Non-pigmented ciliary epithelial cell (primary cell): ENCODE measurements at regions not wholly inside any gene's neighbourhood (a gene's known extent, or its start where the extent isn't known, plus 50 kb on each side); places are given as distances from the start of the nearest gene placed in this dataset.
"Not testable (repeated sequence)": the region's sequence is repeated elsewhere in the genome, so short reads cannot be mapped to it uniquely, and the experiment has no call there.

ENCODE experiments used
- DNase-seq: peaks from one replicate; pipeline ENCODE4 v3.0.0-alpha.2; 2010; ENCODE audit warnings: low read depth

GRCh38 chr13:22893777-22894176, 287.0 kb upstream of the SGCG start:
- DNase-seq: no peak

DNA sequence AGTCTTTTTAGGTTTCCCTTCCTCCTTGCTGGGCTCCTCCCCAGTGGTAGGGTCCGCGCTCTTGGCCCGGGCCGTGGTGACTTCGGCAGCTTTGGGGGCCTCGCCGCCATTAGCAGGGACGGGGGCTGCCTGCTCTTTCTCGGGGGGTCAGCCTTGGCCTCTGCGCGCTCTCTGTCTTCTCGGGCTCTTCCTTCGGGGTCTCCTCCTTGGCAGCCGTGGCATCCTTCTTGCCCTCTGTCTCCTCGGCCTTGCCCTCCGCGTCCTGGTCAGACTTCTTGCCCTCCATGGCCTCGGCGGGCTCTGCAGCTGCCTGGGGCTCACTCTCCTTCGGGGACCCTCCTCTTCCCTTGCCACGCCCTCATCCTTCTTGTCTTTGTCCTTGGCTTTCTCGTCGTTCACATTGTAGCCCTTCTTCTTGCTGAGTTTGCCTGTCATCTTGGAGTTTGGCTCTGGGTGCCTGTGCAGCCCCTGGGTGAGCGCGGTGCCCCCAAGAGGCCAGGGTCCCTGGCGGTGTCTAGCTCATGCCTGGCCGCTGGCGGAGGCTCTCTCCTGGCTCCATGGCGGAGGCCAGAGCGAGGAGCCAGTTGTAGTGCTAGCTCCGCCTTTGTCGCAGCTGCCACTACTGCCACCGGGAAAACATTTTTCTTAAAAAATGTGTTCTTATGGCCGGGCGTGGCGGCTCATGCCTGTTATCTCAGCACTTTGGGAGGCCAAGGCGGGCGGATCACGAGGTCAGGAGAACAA, 283.0 kb upstream of the SGCG start:
- no peak for DNase-seq

DNA sequence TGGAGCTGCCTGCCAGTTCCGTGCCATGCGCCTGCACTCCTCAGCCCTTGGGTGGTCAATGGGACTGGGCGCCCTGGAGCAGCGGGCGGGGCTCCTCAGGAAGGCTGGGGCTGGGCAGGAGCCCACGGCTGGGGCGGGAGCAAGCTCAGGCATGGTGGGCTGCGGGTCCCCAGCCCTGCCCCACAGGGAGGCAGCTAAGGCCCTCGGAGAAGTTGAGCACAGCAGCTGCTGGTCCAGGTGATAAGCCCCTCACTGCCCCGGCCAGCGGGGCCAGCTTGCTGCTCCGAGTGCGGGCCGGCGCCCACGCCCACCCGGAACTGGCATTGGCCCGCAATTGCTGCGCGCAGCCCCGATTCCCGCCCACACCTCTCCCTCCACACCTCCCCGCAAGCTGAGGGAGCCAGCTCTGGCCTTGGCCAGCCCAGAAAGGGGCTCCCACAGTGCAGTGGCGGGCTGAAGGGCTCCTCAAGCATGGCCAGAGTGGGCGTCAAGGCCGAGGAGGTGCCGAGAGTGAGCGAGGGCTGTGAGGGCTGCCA, 280.3 kb upstream of the SGCG start:
- not testable (repeated sequence) for DNase-seq

DNA sequence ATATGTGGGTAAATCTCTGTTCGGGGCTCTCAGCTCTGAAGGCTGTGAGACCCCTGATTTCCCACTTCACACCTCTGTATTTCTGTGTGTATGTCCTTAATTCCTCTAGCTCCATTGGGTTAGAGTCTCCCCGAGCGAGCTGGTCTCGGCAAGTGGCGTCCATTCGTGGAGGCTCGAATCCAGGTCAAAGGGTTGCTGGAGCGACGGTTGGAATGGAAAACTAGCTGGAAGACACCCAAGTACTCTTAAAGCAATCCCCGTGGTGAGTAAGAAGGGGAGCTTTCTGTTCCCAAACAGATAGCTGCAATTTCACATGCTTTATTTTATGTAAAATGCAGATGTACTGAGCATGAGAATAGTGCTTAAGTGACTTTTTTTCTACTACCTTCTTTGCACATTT, 277.5 kb upstream of the SGCG start:
- DNase-seq: no peak

DNA sequence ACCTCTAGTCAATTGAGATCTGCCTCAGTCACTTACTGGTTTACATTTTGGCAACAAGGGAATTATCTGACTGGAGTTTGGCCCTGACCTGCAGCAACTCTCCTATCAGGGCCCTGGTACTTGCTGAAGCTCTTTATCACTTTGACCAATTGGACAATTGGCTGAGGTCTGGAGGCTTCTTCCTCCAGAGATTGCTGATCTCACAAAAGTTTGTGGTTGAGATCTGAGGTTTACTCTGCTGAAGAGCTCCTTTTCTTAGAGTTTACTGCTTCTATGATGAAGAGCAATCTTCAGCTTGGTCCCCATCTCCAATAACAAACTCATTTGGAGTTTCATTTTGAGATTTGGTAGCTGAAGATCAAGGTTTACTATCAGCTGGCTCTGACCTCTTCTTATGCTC, 276.9 kb upstream of the SGCG start:
- no peak for DNase-seq

DNA sequence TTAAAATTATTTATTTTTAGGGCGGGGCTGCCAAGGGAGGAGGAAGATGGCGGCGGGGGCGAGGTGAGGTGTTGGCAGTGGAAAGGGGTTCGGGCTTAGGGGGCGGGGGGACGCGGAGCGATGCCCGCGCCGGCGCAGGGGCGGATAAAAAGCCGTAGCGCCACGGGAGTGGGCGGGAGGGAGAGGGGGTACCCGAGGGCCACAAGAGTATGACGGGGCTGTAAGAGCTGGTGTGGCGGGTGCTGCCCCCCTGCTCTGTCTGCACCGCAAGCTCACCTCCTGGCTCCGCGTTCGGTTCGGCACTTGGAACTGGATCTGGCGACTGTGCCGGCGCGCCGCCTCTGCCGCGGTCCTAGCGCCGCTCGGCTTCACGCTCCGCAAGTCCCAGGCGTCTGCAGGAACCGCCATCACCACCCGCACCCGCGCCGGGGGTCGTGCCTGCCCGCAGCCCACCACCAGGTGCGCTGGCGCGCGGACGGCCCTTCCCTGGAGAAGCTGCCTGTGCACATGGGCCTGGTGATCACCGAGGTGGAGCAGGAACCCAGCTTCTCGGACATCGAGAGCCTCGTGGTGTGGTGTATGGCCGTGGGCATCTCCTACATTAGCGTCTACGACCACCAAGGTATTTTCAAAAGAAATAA, 265.2 kb upstream of the SGCG start:
- no peak for DNase-seq

DNA sequence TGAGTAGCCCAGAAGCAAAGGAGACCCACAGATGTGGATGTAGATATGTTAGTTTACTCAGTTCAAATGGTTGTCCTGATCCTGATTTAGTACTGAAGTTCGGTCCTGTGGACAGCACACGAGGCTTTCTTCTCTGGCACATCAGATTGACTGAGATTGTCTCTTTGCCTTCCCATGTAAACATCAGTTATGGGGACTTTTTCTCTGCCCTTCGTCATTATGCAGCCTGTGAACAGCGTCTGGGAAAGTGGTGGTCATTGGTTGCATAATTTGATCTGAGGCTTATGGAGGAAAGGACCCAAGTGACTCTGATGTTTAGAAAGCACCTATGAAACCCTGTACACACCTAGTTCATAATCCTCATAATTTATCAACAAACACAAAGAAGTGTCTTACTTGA, 264.5 kb upstream of the SGCG start:
- not testable (repeated sequence) for DNase-seq

DNA sequence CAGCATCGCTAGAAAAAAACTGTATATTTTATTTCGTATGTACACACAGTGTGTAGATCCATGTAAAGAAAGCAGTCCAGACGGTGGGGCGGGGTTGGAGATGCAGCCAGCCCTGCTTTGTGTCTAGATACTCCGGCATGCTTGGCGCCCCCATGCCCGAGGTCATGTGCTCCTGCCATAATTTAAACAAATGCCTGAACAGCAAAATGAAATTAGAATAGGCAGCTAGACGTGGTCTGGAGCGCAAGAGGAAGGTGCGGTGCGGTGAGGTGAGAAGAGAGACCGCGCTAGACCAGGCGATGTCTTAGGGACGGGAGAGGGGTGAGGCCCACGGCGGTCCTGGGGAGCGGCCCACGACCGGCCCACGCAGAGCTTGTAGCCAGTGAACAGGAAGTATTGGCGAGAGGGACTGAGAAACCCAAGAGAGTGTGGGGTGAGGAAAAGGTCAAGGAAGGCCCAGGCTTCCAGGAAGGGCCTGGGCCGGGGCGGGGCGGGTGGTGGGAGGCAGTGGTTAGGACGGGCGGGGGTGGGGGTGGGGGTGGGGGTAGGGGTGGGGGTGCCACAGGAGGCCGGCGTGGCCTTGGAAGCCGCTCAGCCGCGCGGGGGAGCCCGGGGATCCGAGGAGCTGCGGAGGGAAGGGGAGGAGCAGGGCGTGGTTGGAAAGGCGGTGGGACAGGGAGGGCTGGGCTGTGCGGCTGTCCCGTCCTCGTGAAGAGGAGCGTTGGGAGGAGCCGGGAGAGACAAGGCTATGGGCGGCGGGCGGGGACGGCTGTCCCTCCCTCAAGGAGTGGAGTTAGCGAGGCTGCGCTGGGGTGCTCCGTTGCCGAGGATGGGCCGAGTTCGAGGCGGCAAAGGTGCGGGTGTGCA, 254.7 kb upstream of the SGCG start:
- no peak for DNase-seq

DNA sequence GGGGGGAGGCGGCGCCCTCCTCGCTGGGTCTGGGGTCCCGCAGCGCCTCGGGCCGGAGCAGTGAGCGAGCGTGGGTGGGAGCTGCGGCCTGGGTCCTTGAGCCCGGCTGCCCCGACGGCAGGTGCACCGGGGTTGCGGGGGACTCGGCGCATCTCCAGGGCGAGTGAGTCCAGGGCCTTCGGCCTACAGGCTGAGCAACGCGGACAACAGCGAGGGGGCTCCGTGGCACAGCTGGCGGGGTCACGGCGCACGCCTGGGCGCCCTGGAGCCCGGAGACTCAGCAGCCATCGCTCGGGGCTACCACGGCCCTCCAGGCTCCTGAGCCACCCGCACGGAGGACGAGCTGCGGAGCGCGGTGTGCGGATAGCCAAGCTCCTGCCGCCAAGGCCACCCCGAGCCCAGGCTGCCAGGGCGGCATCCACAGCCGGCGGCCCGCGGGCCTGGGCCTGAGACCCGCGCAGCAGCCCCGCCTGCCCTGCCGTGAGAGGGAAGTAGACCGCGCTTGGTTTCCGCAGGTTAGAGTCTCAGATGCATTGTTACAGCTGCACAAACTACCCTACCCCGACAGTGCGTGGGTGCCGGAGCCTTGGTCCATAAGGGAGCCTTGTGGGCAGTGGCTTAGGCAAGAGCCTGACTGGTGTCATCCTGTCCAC, 253.9 kb upstream of the SGCG start:
- DNase-seq: no peak

GRCh38 chr13:22927845-22928244, 252.9 kb upstream of the SGCG start:
- not testable (repeated sequence) for DNase-seq

GRCh38 chr13:22929381-22930126, 251.2 kb upstream of the SGCG start:
- no peak for DNase-seq

DNA sequence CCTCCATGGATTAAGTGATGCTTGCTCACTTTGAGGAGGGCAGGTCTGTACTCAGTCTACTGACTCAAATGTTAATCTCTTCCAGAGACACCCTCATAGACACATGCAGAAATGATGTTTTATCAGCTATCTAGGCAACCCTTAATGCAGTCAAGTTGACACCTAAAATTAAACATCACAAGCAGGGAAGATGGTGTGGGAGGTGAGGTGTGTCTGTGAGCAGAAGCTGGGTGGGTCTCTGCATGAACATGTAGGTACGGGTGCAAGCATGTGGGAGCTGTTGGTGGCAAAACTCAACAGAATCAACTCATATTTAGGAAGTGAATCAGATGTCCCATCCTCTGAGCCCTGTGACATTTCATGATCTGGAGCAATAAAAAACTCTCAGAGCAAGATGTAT, 249.2 kb upstream of the SGCG start:
- DNase-seq: no peak

DNA sequence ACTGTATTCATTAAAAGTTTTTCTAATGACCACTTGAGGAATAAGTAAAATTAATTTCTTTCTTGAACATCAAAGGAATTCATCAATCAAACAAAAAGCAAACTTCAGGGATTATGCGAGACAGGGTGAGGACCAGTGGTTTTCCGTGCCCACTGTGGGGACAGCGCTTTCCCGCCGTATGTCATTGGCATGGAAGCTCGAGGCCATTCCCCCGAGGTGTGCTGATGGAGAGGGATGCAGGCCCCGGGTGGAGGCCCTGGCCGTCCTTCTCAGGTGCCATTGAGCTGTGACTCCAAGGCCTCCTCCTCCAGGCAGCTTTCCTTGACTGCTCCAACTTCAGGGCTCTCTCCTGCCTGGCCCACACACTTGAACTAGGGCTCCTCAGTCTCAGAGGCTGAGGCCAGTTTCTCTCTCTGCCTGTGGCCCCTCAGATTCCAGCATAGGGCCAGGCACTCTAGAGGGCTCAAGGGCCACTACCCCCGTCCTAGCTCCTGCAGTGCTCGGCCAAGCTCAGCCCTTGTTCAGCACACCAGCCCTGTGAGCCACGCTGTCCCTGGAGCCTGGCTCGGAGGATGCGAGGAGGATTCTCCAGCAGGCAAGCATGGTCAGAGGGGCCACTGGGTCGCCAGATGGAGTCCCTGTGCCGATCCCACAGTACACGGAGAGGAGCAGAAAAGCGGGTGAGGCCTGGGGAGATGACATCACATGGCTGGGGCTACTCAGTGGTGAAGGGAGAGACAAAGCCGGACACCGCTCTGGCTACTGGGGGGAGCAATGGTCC, 248.0 kb upstream of the SGCG start:
- DNase-seq: not testable (repeated sequence)

- DNase-seq: no peak
These were observed 247.1 kb upstream of the SGCG start for GRCh38 chr13:22933571-22934181.

GRCh38 chr13:22934744-22935523, 245.8 kb upstream of the SGCG start:
- DNase-seq: no peak

- no peak for DNase-seq
These were observed 244.6 kb upstream of the SGCG start for GRCh38 chr13:22936228-22936627.

DNA sequence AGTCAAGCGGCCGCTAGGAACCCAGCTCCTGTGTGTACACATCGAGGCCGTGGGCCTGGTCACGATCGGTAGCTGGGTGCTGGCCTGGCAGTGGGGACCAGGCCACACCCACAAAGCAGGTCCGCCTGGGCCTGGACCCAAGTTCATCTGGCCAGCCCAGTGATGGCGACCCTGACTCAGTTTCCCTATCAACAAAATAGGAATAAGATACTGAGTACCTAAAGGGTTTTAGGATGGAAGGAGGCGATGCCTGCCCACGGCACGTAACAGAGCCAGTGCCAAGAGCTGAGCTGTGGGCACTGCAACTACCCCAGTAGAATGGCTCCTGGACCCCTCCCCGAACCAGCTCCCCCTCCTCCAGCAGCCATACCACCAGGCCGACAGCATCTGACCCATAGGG, 243.5 kb upstream of the SGCG start:
- DNase-seq: no peak

DNA sequence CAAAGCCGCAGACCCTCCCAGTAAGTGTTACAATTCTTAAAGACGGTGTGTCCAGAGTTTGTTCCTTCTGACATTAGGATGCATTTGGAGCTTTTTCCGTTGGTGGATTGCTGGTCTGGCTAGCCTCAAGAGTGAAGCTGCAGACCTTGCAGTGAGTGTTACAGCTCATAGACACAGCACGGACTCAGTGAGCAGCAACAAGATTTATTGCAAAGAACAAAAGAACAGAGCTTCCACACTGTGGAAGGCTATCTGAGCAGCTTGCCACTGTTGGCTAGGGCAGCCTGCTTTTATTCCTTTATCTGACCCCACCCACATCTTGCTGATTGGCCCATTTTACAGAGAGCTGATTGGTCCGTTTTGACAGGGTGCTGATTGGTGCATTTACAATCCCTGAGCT, 242.8 kb upstream of the SGCG start:
- no peak for DNase-seq

- DNase-seq: no peak
These were observed 242.2 kb upstream of the SGCG start for GRCh38 chr13:22938576-22938975.
